Loucy (cell line): ENCODE measurements at regions not wholly inside any gene's neighbourhood (a gene's known extent, or its start where the extent isn't known, plus 50 kb on each side); places are given as distances from the start of the nearest gene placed in this dataset.

ENCODE experiments used
- EZH2phosphoT487 ChIP-seq: fragments of 200-600 bp; IDR thresholded peaks from 2 replicates; pipeline ENCODE4 v1.6.1; 2018; ENCODE audit warnings: antibody characterized with exemption, mild to moderate bottlenecking, moderate library complexity, borderline replicate concordance
- TF ChIP-seq, protein P1 (sequence below): fragments of 200-600 bp; sonication (generic); conservative IDR thresholded peaks from 2 replicates; pipeline ENCODE4 v1.5.1; 2014; ENCODE audit warnings: mild to moderate bottlenecking, antibody characterized with exemption, low read length

- TF ChIP-seq, protein P1, sequence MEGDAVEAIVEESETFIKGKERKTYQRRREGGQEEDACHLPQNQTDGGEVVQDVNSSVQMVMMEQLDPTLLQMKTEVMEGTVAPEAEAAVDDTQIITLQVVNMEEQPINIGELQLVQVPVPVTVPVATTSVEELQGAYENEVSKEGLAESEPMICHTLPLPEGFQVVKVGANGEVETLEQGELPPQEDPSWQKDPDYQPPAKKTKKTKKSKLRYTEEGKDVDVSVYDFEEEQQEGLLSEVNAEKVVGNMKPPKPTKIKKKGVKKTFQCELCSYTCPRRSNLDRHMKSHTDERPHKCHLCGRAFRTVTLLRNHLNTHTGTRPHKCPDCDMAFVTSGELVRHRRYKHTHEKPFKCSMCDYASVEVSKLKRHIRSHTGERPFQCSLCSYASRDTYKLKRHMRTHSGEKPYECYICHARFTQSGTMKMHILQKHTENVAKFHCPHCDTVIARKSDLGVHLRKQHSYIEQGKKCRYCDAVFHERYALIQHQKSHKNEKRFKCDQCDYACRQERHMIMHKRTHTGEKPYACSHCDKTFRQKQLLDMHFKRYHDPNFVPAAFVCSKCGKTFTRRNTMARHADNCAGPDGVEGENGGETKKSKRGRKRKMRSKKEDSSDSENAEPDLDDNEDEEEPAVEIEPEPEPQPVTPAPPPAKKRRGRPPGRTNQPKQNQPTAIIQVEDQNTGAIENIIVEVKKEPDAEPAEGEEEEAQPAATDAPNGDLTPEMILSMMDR: peak; percentile 74
- no peak for TF ChIP-seq EZH2phosphoT487
Observed at GRCh38 chr2:235116885-235117492, 165.2 kb downstream of the SH3BP4 start.
